Right atrium auricular region (tissue), 2 donors: ENCODE measurements at regions not wholly inside any gene's neighbourhood (a gene's known extent, or its start where the extent isn't known, plus 50 kb on each side); places are given as distances from the start of the nearest gene placed in this dataset.
"Not testable (repeated sequence)": the region's sequence is repeated elsewhere in the genome, so short reads cannot be mapped to it uniquely, and the experiment has no call there.

Experiments used
- DNase-seq: peaks from one replicate; pipeline ENCODE4 v3.0.0-alpha.2; 2019; ENCODE audit warnings: low spot score
- H3K27ac ChIP-seq, 2 donors: fragments of 200-600 bp; sonication (generic); 1 replicate in 1 of 2; 2 replicates in 1 of 2; pipeline ENCODE4 v1.5.1; 2016 to 2019
- H3K27me3 ChIP-seq, 2 donors: fragments of 200-600 bp; sonication (generic); one replicate each; pipeline versions ENCODE4 v1.5.1 to v1.6.0; 2017 to 2019
- H3K36me3 ChIP-seq: fragments of 200-600 bp; sonication (generic); one replicate; pipeline ENCODE4 v1.5.1; 2016
- H3K4me1 ChIP-seq, 2 donors: fragments of 200-600 bp; sonication (generic); one replicate each; pipeline versions ENCODE4 v1.5.1 to v1.6.0; 2017 to 2019
- H3K4me3 ChIP-seq, 2 donors: fragments of 200-600 bp; sonication (generic); 1 replicate in 1 of 2; 2 replicates in 1 of 2; pipeline ENCODE4 v1.5.1; 2017 to 2019; ENCODE audit warnings: mild to moderate bottlenecking in 1 of 2, moderate library complexity in 1 of 2
- H3K9me3 ChIP-seq, 2 donors: fragments of 200-600 bp; sonication (generic); one replicate each; pipeline ENCODE4 v1.5.1; 2019
- TF ChIP-seq, protein P1 (sequence below), 2 donors: fragments of 200-600 bp; sonication (generic); IDR thresholded peaks; one replicate each; pipeline ENCODE4 v1.5.1; 2019; ENCODE audit warnings: antibody characterized with exemption in 2 of 2

DNA sequence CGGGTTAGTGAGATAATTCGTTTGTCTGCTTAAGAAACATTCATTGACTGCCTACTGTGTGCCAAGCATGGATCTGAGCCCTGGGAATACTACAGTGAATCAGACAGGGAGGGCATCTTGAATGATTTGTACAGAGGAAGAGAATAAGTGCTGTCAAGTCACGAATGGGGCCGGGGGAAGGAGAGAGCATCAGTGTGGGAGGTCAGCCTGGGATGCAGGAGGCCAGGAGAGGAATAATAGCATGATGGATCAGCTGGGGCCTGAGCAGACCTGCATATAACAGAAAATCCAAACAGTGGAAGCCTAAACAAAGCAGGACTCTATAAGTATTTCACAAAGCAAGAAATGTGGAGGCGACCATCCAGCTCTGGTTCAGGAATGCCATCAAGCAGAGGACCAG lies 55.4 kb upstream of the PAX8 start:
- H3K9me3 ChIP-seq: no peaks in the 10 kb centered on the region
- H3K4me1 ChIP-seq: peaks cover 0 to 13% of the 10 kb centered on the region in 2 donors
- no peaks in the 10 kb centered on the region for H3K27me3 ChIP-seq
- H3K36me3 ChIP-seq: no peaks in the 10 kb centered on the region
- TF ChIP-seq, protein P1, sequence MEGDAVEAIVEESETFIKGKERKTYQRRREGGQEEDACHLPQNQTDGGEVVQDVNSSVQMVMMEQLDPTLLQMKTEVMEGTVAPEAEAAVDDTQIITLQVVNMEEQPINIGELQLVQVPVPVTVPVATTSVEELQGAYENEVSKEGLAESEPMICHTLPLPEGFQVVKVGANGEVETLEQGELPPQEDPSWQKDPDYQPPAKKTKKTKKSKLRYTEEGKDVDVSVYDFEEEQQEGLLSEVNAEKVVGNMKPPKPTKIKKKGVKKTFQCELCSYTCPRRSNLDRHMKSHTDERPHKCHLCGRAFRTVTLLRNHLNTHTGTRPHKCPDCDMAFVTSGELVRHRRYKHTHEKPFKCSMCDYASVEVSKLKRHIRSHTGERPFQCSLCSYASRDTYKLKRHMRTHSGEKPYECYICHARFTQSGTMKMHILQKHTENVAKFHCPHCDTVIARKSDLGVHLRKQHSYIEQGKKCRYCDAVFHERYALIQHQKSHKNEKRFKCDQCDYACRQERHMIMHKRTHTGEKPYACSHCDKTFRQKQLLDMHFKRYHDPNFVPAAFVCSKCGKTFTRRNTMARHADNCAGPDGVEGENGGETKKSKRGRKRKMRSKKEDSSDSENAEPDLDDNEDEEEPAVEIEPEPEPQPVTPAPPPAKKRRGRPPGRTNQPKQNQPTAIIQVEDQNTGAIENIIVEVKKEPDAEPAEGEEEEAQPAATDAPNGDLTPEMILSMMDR (IDR thresholded peaks at IDR 0.05): no peak
- DNase-seq: no peak
- no peak overlapping the region for H3K27ac ChIP-seq
- no peak overlapping the region for H3K4me3 ChIP-seq

DNA sequence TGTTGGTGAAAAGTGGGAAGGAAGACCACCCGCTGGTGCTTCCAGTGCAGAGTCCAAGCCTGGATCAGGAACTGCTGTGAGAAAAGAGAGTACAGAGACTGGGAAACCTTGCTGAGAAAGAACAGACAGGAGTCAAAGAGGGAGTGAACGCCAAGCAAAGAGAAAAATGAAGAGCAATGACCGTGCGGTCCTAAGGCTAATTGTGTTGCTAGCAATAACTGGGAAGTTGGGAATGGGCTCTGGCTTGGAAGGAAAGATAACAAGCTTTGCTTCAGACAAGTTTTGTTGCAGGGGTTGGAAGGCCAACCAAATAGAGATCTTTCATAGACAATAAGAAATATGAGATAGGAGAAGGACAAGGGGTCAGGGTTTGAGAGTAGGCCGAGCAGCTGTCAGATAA lies 55.0 kb upstream of the PAX8 start:
- not testable (repeated sequence) for DNase-seq, H3K4me3 ChIP-seq, H3K27ac ChIP-seq, H3K36me3 ChIP-seq, H3K27me3 ChIP-seq, H3K9me3 ChIP-seq
- H3K4me1 ChIP-seq: peaks cover 0 to 11% of the 10 kb centered on the region in 2 donors

DNA sequence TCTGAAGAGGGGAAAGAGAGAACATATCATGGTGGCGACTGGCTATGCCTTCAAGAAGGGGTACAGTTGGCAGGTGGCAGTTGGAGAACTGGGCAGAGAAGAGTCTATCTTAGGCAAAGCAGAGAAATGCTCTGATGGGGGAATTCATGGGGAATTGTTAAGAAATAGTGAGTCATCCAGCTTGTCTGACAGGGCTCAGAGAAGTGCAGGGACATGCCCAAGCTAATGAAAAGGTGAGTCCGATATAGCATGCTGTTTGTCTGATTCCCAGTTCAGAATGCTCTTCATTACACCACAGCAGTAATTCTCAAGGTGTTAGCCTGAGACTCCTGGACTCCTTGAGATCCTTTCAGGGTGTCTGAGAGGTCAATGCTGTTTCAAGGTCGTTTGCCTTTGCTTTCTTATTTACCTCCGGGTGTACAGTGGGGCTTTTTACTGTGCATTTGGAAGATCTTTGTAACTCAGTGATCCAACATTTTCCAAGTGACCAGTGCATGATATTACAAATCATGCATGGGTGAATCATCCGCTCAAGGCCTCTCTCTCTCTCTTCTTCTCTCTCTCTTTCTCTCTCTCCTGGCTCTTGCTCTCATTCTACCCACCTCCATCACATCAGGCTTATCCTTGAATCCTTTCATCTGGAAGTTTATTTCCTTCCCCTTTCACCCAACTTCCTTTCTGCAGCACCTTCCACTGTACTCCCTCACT lies 51.5 kb upstream of the PAX8 start:
- not testable (repeated sequence) for H3K36me3 ChIP-seq, H3K27ac ChIP-seq, H3K27me3 ChIP-seq, DNase-seq, H3K4me1 ChIP-seq, H3K9me3 ChIP-seq, H3K4me3 ChIP-seq

DNA sequence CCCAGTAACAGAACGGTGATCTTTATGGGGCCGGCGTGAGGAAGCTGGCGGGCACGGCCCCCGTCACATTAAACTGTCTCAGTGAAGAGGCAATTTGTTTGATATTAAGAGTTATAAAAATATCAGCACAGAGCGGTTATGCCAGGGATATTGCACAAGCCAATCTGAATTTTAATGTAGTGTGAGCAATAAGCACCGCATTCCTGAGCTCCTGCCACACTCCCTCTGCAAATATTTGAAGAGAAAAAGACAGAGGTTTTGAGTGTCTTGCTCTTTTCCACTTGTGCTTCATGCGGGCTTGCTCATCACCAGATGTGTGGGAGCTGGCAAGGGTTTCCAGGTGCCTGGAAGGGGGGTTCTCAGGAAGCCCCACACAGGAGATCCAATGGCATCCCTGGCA lies 50.3 kb upstream of the PAX8 start:
- not testable (repeated sequence) for H3K9me3 ChIP-seq, H3K4me1 ChIP-seq, H3K27ac ChIP-seq, H3K36me3 ChIP-seq, H3K4me3 ChIP-seq, H3K27me3 ChIP-seq, DNase-seq

DNA sequence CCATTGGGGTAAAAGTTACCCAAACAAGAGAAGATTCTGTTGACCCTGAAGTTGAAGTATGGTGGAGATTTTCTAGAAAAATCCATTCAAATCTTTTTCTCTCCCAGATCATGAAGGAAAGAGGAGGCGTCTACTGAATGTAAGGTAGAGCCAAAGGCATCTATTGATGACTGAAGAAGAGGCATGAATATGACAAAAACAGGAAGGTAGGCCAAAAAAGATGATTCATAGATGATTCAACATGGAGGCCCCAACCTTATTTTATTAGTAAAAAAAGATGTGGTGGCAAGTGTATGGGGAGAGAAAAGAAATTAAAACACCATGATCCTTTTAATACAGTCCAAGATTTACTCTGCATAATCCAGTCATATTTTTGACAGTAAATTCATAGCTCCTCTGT lies 49.9 kb upstream of the PAX8 start:
- not testable (repeated sequence) for H3K27ac ChIP-seq, H3K4me1 ChIP-seq, H3K9me3 ChIP-seq, DNase-seq, H3K4me3 ChIP-seq, H3K27me3 ChIP-seq, H3K36me3 ChIP-seq
